Esophagus muscularis mucosa (tissue), 3 donors: ENCODE measurements at regions not wholly inside any gene's neighbourhood (a gene's known extent, or its start where the extent isn't known, plus 50 kb on each side); places are given as distances from the start of the nearest gene placed in this dataset.

Experiments used
- CTCF ChIP-seq, 3 experiments: fragments of 200-600 bp in 2 of 3; fragments of 450-650 bp in 1 of 3; sonication (generic) in 2 of 3; IDR thresholded peaks; one replicate each; pipeline ENCODE4 v1.5.1; 2017 to 2019; ENCODE audit warnings: antibody characterized with exemption in 3 of 3, mild to moderate bottlenecking in 2 of 3, moderate library complexity in 1 of 3
- POLR2A ChIP-seq: fragments of 450-650 bp; IDR thresholded peaks from one replicate; pipeline ENCODE4 v1.6.1; 2017; ENCODE audit warnings: antibody characterized with exemption, moderate library complexity, mild to moderate bottlenecking, low read depth

DNA sequence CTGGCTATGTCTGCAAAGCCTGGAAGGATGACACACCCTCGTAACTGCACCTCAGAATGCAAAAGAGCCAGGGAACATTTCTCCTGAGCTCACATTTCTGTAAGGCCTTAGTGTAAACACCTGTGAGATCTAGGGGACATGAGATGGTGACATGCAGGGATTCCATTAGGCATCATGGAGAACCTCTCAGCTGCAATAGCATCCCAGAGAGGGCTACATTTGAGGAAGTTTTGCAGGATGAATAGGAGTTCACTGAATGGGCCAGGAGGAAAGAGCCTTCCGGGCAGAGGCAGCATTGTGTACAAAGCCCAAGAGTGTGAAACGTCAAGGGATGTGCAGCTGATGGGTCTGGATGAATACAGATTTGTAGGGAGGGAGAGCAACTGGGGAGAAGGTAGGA lies 223.0 kb upstream of the RPL38 start:
- TF ChIP-seq POLR2A = no peak
- no peak for TF ChIP-seq CTCF (IDR thresholded peaks at IDR 0.05)
